ENCODE measurements at regions not wholly inside any gene's neighbourhood (a gene's known extent, or its start where the extent isn't known, plus 50 kb on each side); places are given as distances from the start of the nearest gene placed in this dataset.

- Histone ChIP-seq H4K91ac (ENCODE audit: low read depth, low read length, poor library complexity) (no peak overlapping the region), H3K9ac (ENCODE audit: low read depth, low read length, poor library complexity) (no peak overlapping the region), H3K4me2 (ENCODE audit: insufficient read depth, low read length, poor library complexity, severe bottlenecking) (no peak overlapping the region), H2BK5ac (ENCODE audit: low read length) (no peak overlapping the region), H2BK15ac (ENCODE audit: low read length) (no peak overlapping the region), H3K9me3 (replicated peaks in 1 of 2; ENCODE audit: control insufficient read depth in 2 of 2, insufficient read depth in 1 of 2, low read depth in 1 of 2, low read length in 2 of 2) (peaks cover 0 to 2% of the 10 kb centered on the region in 2 donors), H3K23ac (ENCODE audit: low read depth, low read length, poor library complexity) (no peak overlapping the region), H3K27ac (replicated peaks; ENCODE audit: low read length) (no peak overlapping the region), H3K4me3 (ENCODE audit: low read length in 2 of 2) (no peak overlapping the region), H2BK120ac (ENCODE audit: low read depth, low read length) (no peak overlapping the region), H3K79me1 (ENCODE audit: low read depth, low read length) (peaks cover 6% of the 10 kb centered on the region), H2AK5ac (ENCODE audit: low read depth, low read length) (no peak overlapping the region), H2AFZ (ENCODE audit: low read length) (no peak overlapping the region), H3K18ac (ENCODE audit: low read length) (no peak overlapping the region), H2BK12ac (ENCODE audit: low read length) (no peak overlapping the region), H3K36me3 (replicated peaks in 1 of 2; ENCODE audit: control insufficient read depth in 2 of 2, insufficient read depth in 2 of 2, low read length in 2 of 2) (no peaks in the 10 kb centered on the region), H3K27me3 (ENCODE audit: control insufficient read depth in 3 of 3, insufficient read depth in 3 of 3, low read depth in 1 of 3, low read length in 3 of 3) (no peaks in the 10 kb centered on the region), H3K4me1 (ENCODE audit: control insufficient read depth in 2 of 2, insufficient read depth in 1 of 2, low read depth in 1 of 2, low read length in 2 of 2) (no peaks in the 10 kb centered on the region), H4K8ac (ENCODE audit: low read depth, low read length) (no peak overlapping the region), H3K14ac (ENCODE audit: low read length) (no peak overlapping the region), H3K4ac (ENCODE audit: low read length) (no peak overlapping the region)
- no peak for DNase-seq (ENCODE audit: low spot score)
- WGBS, 2 donors (ENCODE audit: extremely low coverage in 2 of 2, insufficient read length in 2 of 2, insufficient replicate concordance in 1 of 2): 100% methylated on average over 1 of the region's 2 CpGs
Observed at GRCh38 chr22:48686694-48687302, 1140.9 kb downstream of the BRD1 start.

- peaks cover 6% of the 10 kb centered on the region for H3K79me1 ChIP-seq (ENCODE audit: low read depth, low read length)
- no peak for DNase-seq (ENCODE audit: low spot score)
- H3K27me3 ChIP-seq (ENCODE audit: control insufficient read depth in 3 of 3, insufficient read depth in 3 of 3, low read depth in 1 of 3, low read length in 3 of 3): no peaks in the 10 kb centered on the region
- H3K4ac ChIP-seq (ENCODE audit: low read length): no peak overlapping the region
- H3K4me1 ChIP-seq (ENCODE audit: control insufficient read depth in 2 of 2, insufficient read depth in 1 of 2, low read depth in 1 of 2, low read length in 2 of 2): no peaks in the 10 kb centered on the region
- H2BK5ac ChIP-seq (ENCODE audit: low read length): no peak overlapping the region
- no peak overlapping the region for H3K4me2 ChIP-seq (ENCODE audit: insufficient read depth, low read length, poor library complexity, severe bottlenecking)
- H3K9me3 ChIP-seq (replicated peaks in 1 of 2; ENCODE audit: control insufficient read depth in 2 of 2, insufficient read depth in 1 of 2, low read depth in 1 of 2, low read length in 2 of 2): peaks cover 0 to 2% of the 10 kb centered on the region in 2 donors
- H2AFZ ChIP-seq (ENCODE audit: low read length): no peak overlapping the region
- H2AK5ac ChIP-seq (ENCODE audit: low read depth, low read length): no peak overlapping the region
- H3K23ac ChIP-seq (ENCODE audit: low read depth, low read length, poor library complexity): peak overlapping the region; percentile 59
- no peak overlapping the region for H3K9ac ChIP-seq (ENCODE audit: low read depth, low read length, poor library complexity)
- H3K4me3 ChIP-seq (ENCODE audit: low read length in 2 of 2): no peak overlapping the region
- H3K36me3 ChIP-seq (replicated peaks in 1 of 2; ENCODE audit: control insufficient read depth in 2 of 2, insufficient read depth in 2 of 2, low read length in 2 of 2): no peaks in the 10 kb centered on the region
- peak overlapping the region; percentile 74 for H4K8ac ChIP-seq (ENCODE audit: low read depth, low read length)
- no peak overlapping the region for H2BK120ac ChIP-seq (ENCODE audit: low read depth, low read length)
- no CpG with 5 or more reads among the region's 17 CpGs for WGBS, 2 donors (ENCODE audit: extremely low coverage in 2 of 2, insufficient read length in 2 of 2, insufficient replicate concordance in 1 of 2)
- no peak overlapping the region for H2BK15ac ChIP-seq (ENCODE audit: low read length)
- H3K14ac ChIP-seq (ENCODE audit: low read length): no peak overlapping the region
- H2BK12ac ChIP-seq (ENCODE audit: low read length): no peak overlapping the region
- H4K91ac ChIP-seq (ENCODE audit: low read depth, low read length, poor library complexity): no peak overlapping the region
- no peak overlapping the region for H3K27ac ChIP-seq (replicated peaks; ENCODE audit: low read length)
- H3K18ac ChIP-seq (ENCODE audit: low read length): peak overlapping the region; percentile 25
Observed at GRCh38 chr22:48685767-48686166, 1141.9 kb downstream of the BRD1 start.

- H3K36me3 ChIP-seq (replicated peaks in 1 of 2; ENCODE audit: control insufficient read depth in 2 of 2, insufficient read depth in 2 of 2, low read length in 2 of 2): no peaks in the 10 kb centered on the region
- H2BK12ac ChIP-seq (ENCODE audit: low read length): no peak overlapping the region
- H2AK5ac ChIP-seq (ENCODE audit: low read depth, low read length): no peak overlapping the region
- no peak overlapping the region for H4K8ac ChIP-seq (ENCODE audit: low read depth, low read length)
- peaks cover 6% of the 10 kb centered on the region for H3K79me1 ChIP-seq (ENCODE audit: low read depth, low read length)
- no peak overlapping the region for H3K4ac ChIP-seq (ENCODE audit: low read length)
- H3K4me1 ChIP-seq (ENCODE audit: control insufficient read depth in 2 of 2, insufficient read depth in 1 of 2, low read depth in 1 of 2, low read length in 2 of 2): no peaks in the 10 kb centered on the region
- no peak overlapping the region for H2AFZ ChIP-seq (ENCODE audit: low read length)
- peaks cover 0 to 2% of the 10 kb centered on the region in 2 donors for H3K9me3 ChIP-seq (replicated peaks in 1 of 2; ENCODE audit: control insufficient read depth in 2 of 2, insufficient read depth in 1 of 2, low read depth in 1 of 2, low read length in 2 of 2)
- H3K27me3 ChIP-seq (ENCODE audit: control insufficient read depth in 3 of 3, insufficient read depth in 3 of 3, low read depth in 1 of 3, low read length in 3 of 3): no peaks in the 10 kb centered on the region
- no peak overlapping the region for H4K91ac ChIP-seq (ENCODE audit: low read depth, low read length, poor library complexity)
- H3K18ac ChIP-seq (ENCODE audit: low read length): no peak overlapping the region
- no CpG with 5 or more reads among the region's 9 CpGs for WGBS, 2 donors (ENCODE audit: extremely low coverage in 2 of 2, insufficient read length in 2 of 2, insufficient replicate concordance in 1 of 2)
- DNase-seq (ENCODE audit: low spot score): no peak
- H3K23ac ChIP-seq (ENCODE audit: low read depth, low read length, poor library complexity): no peak overlapping the region
- no peak overlapping the region for H2BK15ac ChIP-seq (ENCODE audit: low read length)
- H2BK120ac ChIP-seq (ENCODE audit: low read depth, low read length): no peak overlapping the region
- H3K4me3 ChIP-seq (ENCODE audit: low read length in 2 of 2): no peak overlapping the region
- no peak overlapping the region for H3K14ac ChIP-seq (ENCODE audit: low read length)
- no peak overlapping the region for H3K27ac ChIP-seq (replicated peaks; ENCODE audit: low read length)
- H3K9ac ChIP-seq (ENCODE audit: low read depth, low read length, poor library complexity): no peak overlapping the region
- H3K4me2 ChIP-seq (ENCODE audit: insufficient read depth, low read length, poor library complexity, severe bottlenecking): no peak overlapping the region
- no peak overlapping the region for H2BK5ac ChIP-seq (ENCODE audit: low read length)
Observed at GRCh38 chr22:48683640-48684039, 1144.0 kb downstream of the BRD1 start.

GRCh38 chr22:48682504-48682903 is 1145.2 kb downstream of the BRD1 start:
- no peaks in the 10 kb centered on the region for H3K27me3 ChIP-seq (ENCODE audit: control insufficient read depth in 3 of 3, insufficient read depth in 3 of 3, low read depth in 1 of 3, low read length in 3 of 3)
- no peak overlapping the region for H3K23ac ChIP-seq (ENCODE audit: low read depth, low read length, poor library complexity)
- peaks cover 0 to 2% of the 10 kb centered on the region in 2 donors for H3K9me3 ChIP-seq (replicated peaks in 1 of 2; ENCODE audit: control insufficient read depth in 2 of 2, insufficient read depth in 1 of 2, low read depth in 1 of 2, low read length in 2 of 2)
- H2BK120ac ChIP-seq (ENCODE audit: low read depth, low read length): no peak overlapping the region
- no CpG with 5 or more reads among the region's 11 CpGs for WGBS, 2 donors (ENCODE audit: extremely low coverage in 2 of 2, insufficient read length in 2 of 2, insufficient replicate concordance in 1 of 2)
- no peak overlapping the region for H4K8ac ChIP-seq (ENCODE audit: low read depth, low read length)
- no peak overlapping the region for H2BK5ac ChIP-seq (ENCODE audit: low read length)
- no peak overlapping the region for H3K18ac ChIP-seq (ENCODE audit: low read length)
- no peak overlapping the region for H3K14ac ChIP-seq (ENCODE audit: low read length)
- no peaks in the 10 kb centered on the region for H3K36me3 ChIP-seq (replicated peaks in 1 of 2; ENCODE audit: control insufficient read depth in 2 of 2, insufficient read depth in 2 of 2, low read length in 2 of 2)
- no peak overlapping the region for H2BK15ac ChIP-seq (ENCODE audit: low read length)
- H2BK12ac ChIP-seq (ENCODE audit: low read length): no peak overlapping the region
- H3K4me2 ChIP-seq (ENCODE audit: insufficient read depth, low read length, poor library complexity, severe bottlenecking): no peak overlapping the region
- no peak overlapping the region for H3K4me3 ChIP-seq (ENCODE audit: low read length in 2 of 2)
- H4K91ac ChIP-seq (ENCODE audit: low read depth, low read length, poor library complexity): no peak overlapping the region
- no peak overlapping the region for H3K4ac ChIP-seq (ENCODE audit: low read length)
- no peak for DNase-seq (ENCODE audit: low spot score)
- H2AK5ac ChIP-seq (ENCODE audit: low read depth, low read length): no peak overlapping the region
- H3K9ac ChIP-seq (ENCODE audit: low read depth, low read length, poor library complexity): no peak overlapping the region
- no peaks in the 10 kb centered on the region for H3K4me1 ChIP-seq (ENCODE audit: control insufficient read depth in 2 of 2, insufficient read depth in 1 of 2, low read depth in 1 of 2, low read length in 2 of 2)
- H3K79me1 ChIP-seq (ENCODE audit: low read depth, low read length): peaks cover 5% of the 10 kb centered on the region
- H3K27ac ChIP-seq (replicated peaks; ENCODE audit: low read length): no peak overlapping the region
- H2AFZ ChIP-seq (ENCODE audit: low read length): no peak overlapping the region
